Fibroblast of lung (primary cell): ENCODE measurements at regions not wholly inside any gene's neighbourhood (a gene's known extent, or its start where the extent isn't known, plus 50 kb on each side); places are given as distances from the start of the nearest gene placed in this dataset.

Experiments
- DNase-seq, 2 donors: peaks; one replicate each; pipeline versions ENCODE4 v3.0.0 to v3.0.0-alpha.2; 2010; ENCODE audit warnings: low read depth in 2 of 2
- H2AFZ ChIP-seq: 2 replicates; pipeline ENCODE4 v1.5.1; 2012; ENCODE audit warnings: low read length, control low read depth, inconsistent platforms
- H3K27ac ChIP-seq: 2 replicates; pipeline ENCODE4 v1.5.1; 2011; ENCODE audit warnings: low read length, control low read depth; ENCODE audit not compliant: insufficient read depth
- H3K27me3 ChIP-seq: 2 replicates; pipeline ENCODE4 v1.5.1; 2011; ENCODE audit warnings: mild to moderate bottlenecking, low read length; ENCODE audit not compliant: control insufficient read depth, insufficient read depth
- H3K36me3 ChIP-seq: 2 replicates; pipeline ENCODE4 v1.5.1; 2011; ENCODE audit warnings: low read length; ENCODE audit not compliant: control insufficient read depth, insufficient read depth
- H3K4me1 ChIP-seq: 2 replicates; pipeline ENCODE4 v1.5.1; 2011; ENCODE audit warnings: low read length; ENCODE audit not compliant: control insufficient read depth, insufficient read depth; ENCODE audit errors: extremely low read depth
- H3K4me2 ChIP-seq: 2 replicates; pipeline ENCODE4 v1.5.1; 2011; ENCODE audit warnings: low read length, control low read depth; ENCODE audit not compliant: insufficient read depth; ENCODE audit errors: extremely low read depth
- H3K4me3 ChIP-seq, 4 experiments: fragments of 200-600 bp in 1 of 4; sonication (generic) in 1 of 4; replicated peaks in 1 of 4; 2 replicates each; pipeline ENCODE4 v1.5.1; 2011 to 2016; ENCODE audit warnings: low read length in 4 of 4, low read depth in 3 of 4, mild to moderate bottlenecking in 3 of 4, control low read depth in 2 of 4, inconsistent platforms in 1 of 4, mixed read lengths in 1 of 4; ENCODE audit not compliant: insufficient read depth in 1 of 4; ENCODE audit errors: control extremely low read depth in 1 of 4
- H3K79me2 ChIP-seq: 2 replicates; pipeline ENCODE4 v1.5.1; 2012; ENCODE audit warnings: mild to moderate bottlenecking, low read length, inconsistent platforms; ENCODE audit not compliant: control insufficient read depth, insufficient read depth
- H3K9ac ChIP-seq: 2 replicates; pipeline ENCODE4 v1.5.1; 2011; ENCODE audit warnings: mild to moderate bottlenecking, low read length, control low read depth; ENCODE audit not compliant: insufficient read depth
- H3K9me3 ChIP-seq: 2 replicates; pipeline ENCODE4 v1.5.1; 2012; ENCODE audit warnings: low read depth, low read length; ENCODE audit not compliant: control insufficient read depth, insufficient read depth
- H4K20me1 ChIP-seq: 2 replicates; pipeline ENCODE4 v1.5.1; 2011; ENCODE audit warnings: low read length; ENCODE audit not compliant: control insufficient read depth, insufficient read depth; ENCODE audit errors: extremely low read depth
- EZH2 ChIP-seq: IDR thresholded peaks from 2 replicates; pipeline ENCODE4 v1.5.1; 2012; ENCODE audit warnings: low read length, control low read depth, mild to moderate bottlenecking; ENCODE audit errors: missing control alignments
- TF ChIP-seq, protein P1 (sequence below), 2 donors: IDR thresholded peaks in 1 of 2; conservative IDR thresholded peaks in 1 of 2; 1 replicate in 1 of 2; 2 replicates in 1 of 2; pipeline ENCODE4 v1.5.1; 2011 to 2012; ENCODE audit warnings: low read length in 2 of 2, control low read depth in 1 of 2, inconsistent platforms in 1 of 2, low read depth in 1 of 2, mild to moderate bottlenecking in 1 of 2

DNA sequence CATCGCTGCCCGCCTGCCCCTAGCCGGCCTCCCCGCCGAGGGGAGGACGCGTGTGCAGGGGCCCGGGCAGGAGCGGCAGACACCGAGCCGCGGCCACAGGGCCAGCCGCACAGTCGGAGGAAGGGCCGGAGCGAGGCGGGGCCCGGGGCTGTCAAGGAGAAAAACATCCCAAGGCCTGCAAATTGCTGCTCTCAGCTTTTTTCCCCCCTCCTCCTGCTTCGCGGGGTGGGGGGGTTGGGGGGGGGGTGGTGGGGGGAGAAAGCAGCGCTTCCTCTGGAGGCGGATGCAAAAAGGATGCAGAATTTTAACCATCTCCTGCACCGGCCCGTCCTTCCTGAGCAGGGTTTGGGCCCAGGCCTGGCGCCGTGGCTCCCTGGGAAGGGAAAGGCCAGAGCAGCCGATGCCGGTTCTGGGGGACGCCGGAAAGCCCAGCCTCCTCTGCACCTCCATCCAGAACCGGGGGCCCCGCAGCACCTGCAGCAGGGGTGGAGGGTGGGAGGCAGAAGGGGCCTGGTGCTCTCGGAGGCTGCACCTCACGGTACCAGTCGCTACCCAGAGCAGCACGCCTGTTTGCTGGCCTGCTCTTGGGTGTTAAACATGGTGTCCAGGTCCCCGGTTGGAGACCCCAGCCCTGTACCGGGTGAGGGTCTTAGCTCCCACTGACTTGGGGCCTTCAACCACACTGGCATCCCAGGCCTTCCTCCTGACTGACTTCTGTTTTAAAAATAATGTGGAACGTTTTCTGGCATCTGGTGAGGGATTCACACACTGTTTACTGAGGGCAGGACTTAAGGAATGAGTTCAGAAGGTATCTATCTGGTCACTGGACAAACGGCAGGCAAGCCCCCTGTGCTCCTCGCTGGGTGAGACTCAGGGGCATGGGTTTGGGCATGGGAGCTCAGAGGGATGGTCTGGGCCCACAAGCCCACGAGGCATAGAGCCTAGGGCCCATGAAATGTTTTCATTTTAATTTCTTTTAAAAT, 77.4 kb upstream of the WNT7B start:
- Histone ChIP-seq H3K4me1 (peaks cover 29% of the 10 kb centered on the region), H3K4me2 (peak overlapping the region; percentile 79), H3K4me3 (peak overlapping the region; percentile 41 to 70 (median 58)), H3K27me3 (no peaks in the 10 kb centered on the region), H3K9ac (peak overlapping the region; percentile 79), H3K36me3 (no peaks in the 10 kb centered on the region), H2AFZ (no peak overlapping the region), H3K27ac (peak overlapping the region; percentile 95), H4K20me1 (no peaks in the 10 kb centered on the region), H3K79me2 (peaks cover 95% of the 10 kb centered on the region), H3K9me3 (no peaks in the 10 kb centered on the region)
- DNase-seq: peak; percentile 85 to 87
- TF ChIP-seq, protein P1, sequence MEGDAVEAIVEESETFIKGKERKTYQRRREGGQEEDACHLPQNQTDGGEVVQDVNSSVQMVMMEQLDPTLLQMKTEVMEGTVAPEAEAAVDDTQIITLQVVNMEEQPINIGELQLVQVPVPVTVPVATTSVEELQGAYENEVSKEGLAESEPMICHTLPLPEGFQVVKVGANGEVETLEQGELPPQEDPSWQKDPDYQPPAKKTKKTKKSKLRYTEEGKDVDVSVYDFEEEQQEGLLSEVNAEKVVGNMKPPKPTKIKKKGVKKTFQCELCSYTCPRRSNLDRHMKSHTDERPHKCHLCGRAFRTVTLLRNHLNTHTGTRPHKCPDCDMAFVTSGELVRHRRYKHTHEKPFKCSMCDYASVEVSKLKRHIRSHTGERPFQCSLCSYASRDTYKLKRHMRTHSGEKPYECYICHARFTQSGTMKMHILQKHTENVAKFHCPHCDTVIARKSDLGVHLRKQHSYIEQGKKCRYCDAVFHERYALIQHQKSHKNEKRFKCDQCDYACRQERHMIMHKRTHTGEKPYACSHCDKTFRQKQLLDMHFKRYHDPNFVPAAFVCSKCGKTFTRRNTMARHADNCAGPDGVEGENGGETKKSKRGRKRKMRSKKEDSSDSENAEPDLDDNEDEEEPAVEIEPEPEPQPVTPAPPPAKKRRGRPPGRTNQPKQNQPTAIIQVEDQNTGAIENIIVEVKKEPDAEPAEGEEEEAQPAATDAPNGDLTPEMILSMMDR (conservative IDR thresholded peaks at IDR 0.05 in 1 of 2, IDR thresholded peaks at IDR 0.05 in 1 of 2; ENCODE audit: low read depth in 1 of 2, low read length in 2 of 2): no peak
- no peak for TF ChIP-seq EZH2

DNA sequence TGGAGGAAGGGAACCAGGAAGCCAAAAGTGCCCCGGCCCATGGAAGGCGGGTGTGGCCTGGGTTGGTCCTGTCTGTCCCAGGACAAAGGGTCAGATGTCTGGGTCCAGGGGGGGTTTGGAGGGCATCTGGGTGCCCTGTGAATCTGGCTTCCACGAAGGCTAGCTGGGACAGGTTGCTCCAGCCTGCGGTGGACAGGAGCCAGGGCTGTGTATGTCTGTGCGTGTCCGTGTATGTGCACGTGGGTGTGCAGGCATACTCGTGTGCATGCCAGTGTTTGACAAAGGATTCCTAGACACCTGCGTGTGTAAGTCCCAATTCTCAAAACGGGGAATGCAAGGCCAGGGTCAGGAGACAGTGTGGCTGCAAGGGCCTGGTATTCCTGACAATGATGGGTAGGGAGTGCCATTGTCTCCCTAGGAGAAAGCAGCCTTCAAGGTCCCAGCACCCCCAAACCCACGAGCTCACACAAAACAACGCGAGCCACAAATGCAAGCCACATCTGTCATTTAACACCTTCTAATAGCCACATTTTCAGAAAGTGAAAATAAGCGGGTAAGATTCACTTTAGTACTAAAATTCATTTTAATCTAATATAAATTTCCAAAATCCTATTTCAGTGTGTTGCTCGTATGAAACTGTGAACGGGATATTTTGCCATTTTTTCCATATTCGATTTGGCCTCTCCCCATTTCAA, 78.4 kb upstream of the WNT7B start:
- TF ChIP-seq, protein P1 (conservative IDR thresholded peaks at IDR 0.05 in 1 of 2, IDR thresholded peaks at IDR 0.05 in 1 of 2; ENCODE audit: low read depth in 1 of 2, low read length in 2 of 2): no peak
- no peak for TF ChIP-seq EZH2
- H2AFZ ChIP-seq: no peak overlapping the region
- DNase-seq: peak in 1 of 2 donors; percentile 67
- H3K9ac ChIP-seq: peak overlapping the region; percentile 74
- peak overlapping the region in 3 of 4 experiments; percentile 49 to 70 (median 58) for H3K4me3 ChIP-seq
- H4K20me1 ChIP-seq: no peaks in the 10 kb centered on the region
- H3K4me1 ChIP-seq: peaks cover 29% of the 10 kb centered on the region
- no peaks in the 10 kb centered on the region for H3K36me3 ChIP-seq
- peak overlapping the region; percentile 48 for H3K4me2 ChIP-seq
- H3K79me2 ChIP-seq: peaks cover 97% of the 10 kb centered on the region
- H3K9me3 ChIP-seq: no peaks in the 10 kb centered on the region
- H3K27ac ChIP-seq: peak overlapping the region; percentile 95
- no peaks in the 10 kb centered on the region for H3K27me3 ChIP-seq

- Histone ChIP-seq H3K9me3 (no peaks in the 10 kb centered on the region), H3K27ac (peak overlapping the region; percentile 95), H3K36me3 (no peaks in the 10 kb centered on the region), H4K20me1 (no peaks in the 10 kb centered on the region), H3K4me3 (peak overlapping the region in 3 of 4 experiments; percentile 49 to 70 (median 58)), H3K4me2 (peak overlapping the region; percentile 48), H3K27me3 (no peaks in the 10 kb centered on the region), H3K4me1 (peaks cover 29% of the 10 kb centered on the region), H3K9ac (peak overlapping the region; percentile 74), H2AFZ (no peak overlapping the region), H3K79me2 (peaks cover 97% of the 10 kb centered on the region)
- TF ChIP-seq, protein P1 (conservative IDR thresholded peaks at IDR 0.05 in 1 of 2, IDR thresholded peaks at IDR 0.05 in 1 of 2; ENCODE audit: low read depth in 1 of 2, low read length in 2 of 2): no peak
- no peak for TF ChIP-seq EZH2
- DNase-seq: peak in 1 of 2 donors; percentile 75
Observed at GRCh38 chr22:46055911-46056545, 79.1 kb upstream of the WNT7B start.
